PC-3 (cell line): ENCODE measurements at regions not wholly inside any gene's neighbourhood (a gene's known extent, or its start where the extent isn't known, plus 50 kb on each side); places are given as distances from the start of the nearest gene placed in this dataset.

Experiments
- EZH2phosphoT487 ChIP-seq: fragments of 300-600 bp; sonication (generic); IDR thresholded peaks from 2 replicates; pipeline ENCODE4 v1.6.1; 2018; ENCODE audit warnings: mild to moderate bottlenecking, antibody characterized with exemption, low read length, borderline replicate concordance
- TF ChIP-seq, protein P1 (sequence below): fragments of 300-600 bp; sonication (generic); conservative IDR thresholded peaks from 2 replicates; pipeline ENCODE4 v1.5.1; 2017; ENCODE audit warnings: antibody characterized with exemption, low read depth, mild to moderate bottlenecking, low read length

DNA sequence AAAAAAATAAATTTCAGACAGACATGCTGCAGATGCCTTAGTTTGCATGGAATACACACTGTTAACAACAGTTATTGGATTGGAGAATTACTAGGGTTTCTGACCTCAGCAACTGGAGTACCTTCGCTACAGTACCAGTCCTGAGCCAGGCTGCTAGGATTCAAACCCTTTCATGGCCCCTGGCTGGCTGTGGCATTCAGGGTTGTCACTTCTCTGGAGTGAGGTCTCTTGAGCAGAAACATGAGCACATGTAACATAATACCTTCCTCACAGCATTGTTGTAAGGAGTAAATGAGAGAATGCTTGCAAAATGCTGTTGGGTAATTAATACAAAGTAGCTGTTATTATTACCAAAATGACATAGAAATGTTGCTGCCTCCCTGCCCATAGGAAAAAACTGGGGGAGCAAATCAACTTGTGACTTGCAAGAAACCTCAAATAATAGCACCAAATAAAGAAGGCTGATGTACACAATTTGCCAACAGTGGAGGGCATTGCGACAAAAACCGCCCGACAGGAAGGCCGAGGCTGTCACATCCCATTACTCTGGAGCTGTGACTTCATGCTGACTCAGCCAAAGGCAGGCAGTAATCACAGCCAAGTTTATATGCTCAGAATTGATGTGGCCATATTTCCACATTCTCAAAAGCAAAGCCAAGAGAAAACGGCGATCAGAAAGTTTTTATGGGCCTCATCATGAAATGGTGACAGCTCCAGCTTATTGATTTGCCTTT lies 100.4 kb downstream of the RFC3 start:
- TF ChIP-seq, protein P1, sequence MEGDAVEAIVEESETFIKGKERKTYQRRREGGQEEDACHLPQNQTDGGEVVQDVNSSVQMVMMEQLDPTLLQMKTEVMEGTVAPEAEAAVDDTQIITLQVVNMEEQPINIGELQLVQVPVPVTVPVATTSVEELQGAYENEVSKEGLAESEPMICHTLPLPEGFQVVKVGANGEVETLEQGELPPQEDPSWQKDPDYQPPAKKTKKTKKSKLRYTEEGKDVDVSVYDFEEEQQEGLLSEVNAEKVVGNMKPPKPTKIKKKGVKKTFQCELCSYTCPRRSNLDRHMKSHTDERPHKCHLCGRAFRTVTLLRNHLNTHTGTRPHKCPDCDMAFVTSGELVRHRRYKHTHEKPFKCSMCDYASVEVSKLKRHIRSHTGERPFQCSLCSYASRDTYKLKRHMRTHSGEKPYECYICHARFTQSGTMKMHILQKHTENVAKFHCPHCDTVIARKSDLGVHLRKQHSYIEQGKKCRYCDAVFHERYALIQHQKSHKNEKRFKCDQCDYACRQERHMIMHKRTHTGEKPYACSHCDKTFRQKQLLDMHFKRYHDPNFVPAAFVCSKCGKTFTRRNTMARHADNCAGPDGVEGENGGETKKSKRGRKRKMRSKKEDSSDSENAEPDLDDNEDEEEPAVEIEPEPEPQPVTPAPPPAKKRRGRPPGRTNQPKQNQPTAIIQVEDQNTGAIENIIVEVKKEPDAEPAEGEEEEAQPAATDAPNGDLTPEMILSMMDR = no peak
- TF ChIP-seq EZH2phosphoT487 = no peak
